ENCODE measurements at regions not wholly inside any gene's neighbourhood (a gene's known extent, or its start where the extent isn't known, plus 50 kb on each side); places are given as distances from the start of the nearest gene placed in this dataset.

- DNase-seq: no peak
Observed at GRCh38 chr6:41429506-41430504, 94.4 kb downstream of the NCR2 start.

GRCh38 chr6:41430875-41431274, 95.5 kb downstream of the NCR2 start:
- no peak for DNase-seq

GRCh38 chr6:41432280-41432679, 96.9 kb downstream of the NCR2 start:
- DNase-seq: no peak

GRCh38 chr6:41434803-41435481, 99.5 kb downstream of the NCR2 start:
- DNase-seq: no peak

- no peak for DNase-seq
Observed at GRCh38 chr6:41437604-41438003, 102.2 kb downstream of the NCR2 start.

- no peak for DNase-seq
Observed at GRCh38 chr6:41438746-41439145, 103.3 kb downstream of the NCR2 start.

- peak; percentile 45 for DNase-seq
Observed at GRCh38 chr6:41439524-41440418, 104.4 kb downstream of the NCR2 start.

- DNase-seq: no peak
Observed at GRCh38 chr6:41440958-41441357, 105.2 kb upstream of the FOXP4 start.

- peak; percentile 21 for DNase-seq
Observed at GRCh38 chr6:41441598-41442351, 104.4 kb upstream of the FOXP4 start.

- DNase-seq: no peak
Observed at GRCh38 chr6:41442352-41442672, 103.9 kb upstream of the FOXP4 start.

GRCh38 chr6:41442800-41443501, 103.2 kb upstream of the FOXP4 start:
- no peak for DNase-seq

- no peak for DNase-seq
Observed at GRCh38 chr6:41443616-41444525, 102.3 kb upstream of the FOXP4 start.

- DNase-seq: no peak
Observed at GRCh38 chr6:41445261-41445660, 100.9 kb upstream of the FOXP4 start.

- DNase-seq: no peak
Observed at GRCh38 chr6:41446132-41446531, 100.0 kb upstream of the FOXP4 start.

- DNase-seq: no peak
Observed at GRCh38 chr6:41446907-41447545, 99.2 kb upstream of the FOXP4 start.

GRCh38 chr6:41448256-41448655, 97.9 kb upstream of the FOXP4 start:
- no peak for DNase-seq

GRCh38 chr6:41449399-41450245, 96.6 kb upstream of the FOXP4 start:
- DNase-seq: no peak

GRCh38 chr6:41450581-41450980, 95.6 kb upstream of the FOXP4 start:
- no peak for DNase-seq

GRCh38 chr6:41451039-41451438, 95.1 kb upstream of the FOXP4 start:
- DNase-seq: no peak
